HG02840 (cell line): ENCODE measurements at regions not wholly inside any gene's neighbourhood (a gene's known extent, or its start where the extent isn't known, plus 50 kb on each side); places are given as distances from the start of the nearest gene placed in this dataset.
"Not testable (repeated sequence)": the region's sequence is repeated elsewhere in the genome, so short reads cannot be mapped to it uniquely, and the experiment has no call there.

Source experiments
- ATAC-seq: cut with Tn5 transposase; IDR thresholded peaks from one replicate; pipeline ENCODE4 v1.9.1; 2021; ENCODE audit warnings: mild to moderate bottlenecking, moderate library complexity, moderate number of reproducible peaks; ENCODE audit not compliant: unreplicated experiment, low FRiP score

- ATAC-seq, result peak; percentile 44
Observed at GRCh38 chr21:8377093-8377841, 2144.1 kb upstream of the TPTE start.

GRCh38 chr21:8380419-8381079 lies 2140.8 kb upstream of the TPTE start:
- ATAC-seq, result peak; percentile 46

- not testable (repeated sequence) for ATAC-seq
Observed at GRCh38 chr21:8388169-8388939, 2133.0 kb upstream of the TPTE start.

GRCh38 chr21:8388940-8389238 lies 2132.5 kb upstream of the TPTE start:
- not testable (repeated sequence) for ATAC-seq

GRCh38 chr21:8390550-8391171 lies 2130.7 kb upstream of the TPTE start:
- not testable (repeated sequence) for ATAC-seq

- ATAC-seq, result not testable (repeated sequence)
Observed at GRCh38 chr21:8394380-8394779, 2127.0 kb upstream of the TPTE start.

- not testable (repeated sequence) for ATAC-seq
Observed at GRCh38 chr21:8395992-8396391, 2125.4 kb upstream of the TPTE start.

- ATAC-seq, result not testable (repeated sequence)
Observed at GRCh38 chr21:8398870-8399437, 2122.4 kb upstream of the TPTE start.

GRCh38 chr21:8399866-8400265 lies 2121.5 kb upstream of the TPTE start:
- ATAC-seq, result not testable (repeated sequence)

GRCh38 chr21:8401799-8402198 lies 2119.6 kb upstream of the TPTE start:
- not testable (repeated sequence) for ATAC-seq

- not testable (repeated sequence) for ATAC-seq
Observed at GRCh38 chr21:8406331-8406730, 2115.1 kb upstream of the TPTE start.

- ATAC-seq, result not testable (repeated sequence)
Observed at GRCh38 chr21:8411139-8411671, 2110.2 kb upstream of the TPTE start.

- peak; percentile 86 for ATAC-seq
Observed at GRCh38 chr21:8419925-8420560, 2101.3 kb upstream of the TPTE start.

GRCh38 chr21:8427790-8428667 lies 2093.4 kb upstream of the TPTE start:
- peak; percentile 43 for ATAC-seq

- peak; percentile 77 for ATAC-seq
Observed at GRCh38 chr21:8428668-8429456, 2092.5 kb upstream of the TPTE start.

GRCh38 chr21:8434710-8435109 lies 2086.7 kb upstream of the TPTE start:
- ATAC-seq, result not testable (repeated sequence)

GRCh38 chr21:8443093-8443492 lies 2078.3 kb upstream of the TPTE start:
- not testable (repeated sequence) for ATAC-seq

- ATAC-seq, result not testable (repeated sequence)
Observed at GRCh38 chr21:8449807-8450206, 2071.6 kb upstream of the TPTE start.
